BE2C (cell line): ENCODE measurements at regions not wholly inside any gene's neighbourhood (a gene's known extent, or its start where the extent isn't known, plus 50 kb on each side); places are given as distances from the start of the nearest gene placed in this dataset.

ENCODE experiments used
- DNase-seq: peaks from one replicate; pipeline ENCODE4 v3.0.0-alpha.2; 2020
- H3K27me3 ChIP-seq: fragments of 250-450 bp; sonication (Bioruptor Pico); 2 replicates; pipeline ENCODE4 v1.5.1; 2020; ENCODE audit warnings: mild to moderate bottlenecking
- H3K36me3 ChIP-seq: fragments of 250-450 bp; sonication (Bioruptor Pico); 2 replicates; pipeline ENCODE4 v1.5.1; 2020; ENCODE audit warnings: mild to moderate bottlenecking
- H3K4me1 ChIP-seq: fragments of 250-450 bp; sonication (Bioruptor Pico); 2 replicates; pipeline ENCODE4 v1.5.1; 2020
- H3K4me3 ChIP-seq: 2 replicates; pipeline ENCODE4 v1.5.1; 2011; ENCODE audit warnings: low read depth, low read length
- H3K9me3 ChIP-seq: fragments of 250-450 bp; sonication (Bioruptor Pico); 2 replicates; pipeline ENCODE4 v1.5.1; 2020
- TF ChIP-seq, protein P1 (sequence below): IDR thresholded peaks from 2 replicates; pipeline ENCODE4 v1.5.1; 2012; ENCODE audit warnings: mild to moderate bottlenecking, low read depth, low read length

DNA sequence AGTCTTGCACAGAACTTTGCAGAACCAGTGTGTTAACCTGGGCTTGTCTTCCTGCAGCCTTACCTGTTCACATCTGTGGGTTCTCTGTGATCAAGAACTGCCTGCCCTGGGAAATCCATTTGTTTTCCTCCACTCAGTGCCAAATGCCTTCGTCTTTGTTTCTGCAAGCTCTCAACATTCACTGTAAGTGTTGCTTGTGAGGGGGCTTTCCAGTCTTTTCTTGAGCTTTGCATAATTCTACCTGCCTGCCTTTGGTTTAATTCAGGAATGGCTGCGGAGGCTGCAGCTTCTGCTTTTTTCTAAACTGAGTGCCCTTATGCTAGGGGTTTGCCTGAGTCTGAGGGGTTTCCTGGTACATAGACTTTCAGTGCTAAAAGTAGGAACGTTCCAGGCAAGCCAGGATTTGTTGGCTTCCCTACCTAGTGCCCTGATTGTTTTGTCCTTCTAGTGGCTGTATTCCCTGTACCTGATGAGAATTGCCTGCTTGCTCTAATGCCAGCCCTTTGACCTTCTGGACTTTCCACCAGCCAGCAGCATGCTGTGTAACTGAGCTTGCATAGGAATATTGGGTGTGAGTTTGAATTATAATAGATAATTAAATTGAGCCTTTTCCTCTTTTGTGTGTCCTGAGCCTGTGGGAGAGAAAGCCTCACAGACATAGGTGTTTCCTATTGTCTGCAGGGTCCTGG is 96.6 kb upstream of the CLSTN2 start:
- TF ChIP-seq, protein P1, sequence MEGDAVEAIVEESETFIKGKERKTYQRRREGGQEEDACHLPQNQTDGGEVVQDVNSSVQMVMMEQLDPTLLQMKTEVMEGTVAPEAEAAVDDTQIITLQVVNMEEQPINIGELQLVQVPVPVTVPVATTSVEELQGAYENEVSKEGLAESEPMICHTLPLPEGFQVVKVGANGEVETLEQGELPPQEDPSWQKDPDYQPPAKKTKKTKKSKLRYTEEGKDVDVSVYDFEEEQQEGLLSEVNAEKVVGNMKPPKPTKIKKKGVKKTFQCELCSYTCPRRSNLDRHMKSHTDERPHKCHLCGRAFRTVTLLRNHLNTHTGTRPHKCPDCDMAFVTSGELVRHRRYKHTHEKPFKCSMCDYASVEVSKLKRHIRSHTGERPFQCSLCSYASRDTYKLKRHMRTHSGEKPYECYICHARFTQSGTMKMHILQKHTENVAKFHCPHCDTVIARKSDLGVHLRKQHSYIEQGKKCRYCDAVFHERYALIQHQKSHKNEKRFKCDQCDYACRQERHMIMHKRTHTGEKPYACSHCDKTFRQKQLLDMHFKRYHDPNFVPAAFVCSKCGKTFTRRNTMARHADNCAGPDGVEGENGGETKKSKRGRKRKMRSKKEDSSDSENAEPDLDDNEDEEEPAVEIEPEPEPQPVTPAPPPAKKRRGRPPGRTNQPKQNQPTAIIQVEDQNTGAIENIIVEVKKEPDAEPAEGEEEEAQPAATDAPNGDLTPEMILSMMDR = no peak
- Histone ChIP-seq H3K9me3 (no peaks in the 10 kb centered on the region), H3K27me3 (no peaks in the 10 kb centered on the region), H3K4me3 (no peak overlapping the region), H3K36me3 (no peaks in the 10 kb centered on the region), H3K4me1 (peaks cover 12% of the 10 kb centered on the region; the same call in 1 of the 2 replicates)
- no peak for DNase-seq

DNA sequence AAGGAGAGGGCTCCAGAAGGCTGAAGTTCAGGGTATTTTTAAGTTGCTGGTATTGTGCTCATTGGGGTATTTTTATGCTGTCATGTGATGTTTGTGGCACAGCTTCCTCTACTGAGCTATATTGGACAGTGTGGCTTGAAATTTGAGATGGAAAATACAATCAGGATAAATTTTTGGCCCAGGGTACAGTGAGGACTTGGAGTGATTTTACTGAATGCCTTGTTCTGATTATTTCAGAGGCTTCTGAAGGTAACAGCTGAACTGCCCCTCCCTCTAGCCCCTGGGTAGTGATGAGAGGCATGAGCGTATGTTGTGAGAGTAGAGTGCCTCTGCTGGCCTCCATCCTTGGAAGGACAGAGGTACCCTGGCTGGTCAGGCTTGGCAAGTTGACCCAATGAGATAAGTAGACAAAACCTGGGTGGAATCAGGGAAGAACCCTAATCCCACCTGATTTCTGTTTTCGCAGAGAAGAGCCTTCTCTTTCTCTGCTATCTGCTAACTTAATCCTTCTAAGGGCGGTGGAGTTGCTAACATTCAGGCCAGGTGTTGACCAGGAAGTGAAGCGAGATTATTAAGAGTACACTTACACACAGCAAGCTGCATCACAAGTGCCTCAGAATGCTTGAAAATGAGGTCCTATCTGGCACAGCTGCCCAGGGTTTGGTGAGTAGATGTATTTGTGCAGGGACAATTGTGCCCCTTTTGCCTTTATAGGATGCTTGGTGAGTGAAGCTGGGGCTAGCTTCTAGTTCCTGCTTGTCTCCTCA is 98.1 kb upstream of the CLSTN2 start:
- TF ChIP-seq, protein P1 = no peak
- DNase-seq = no peak
- Histone ChIP-seq H3K4me3 (no peak overlapping the region), H3K4me1 (peaks cover 12% of the 10 kb centered on the region; the same call in 1 of the 2 replicates), H3K36me3 (no peaks in the 10 kb centered on the region), H3K27me3 (no peaks in the 10 kb centered on the region), H3K9me3 (no peaks in the 10 kb centered on the region)

DNA sequence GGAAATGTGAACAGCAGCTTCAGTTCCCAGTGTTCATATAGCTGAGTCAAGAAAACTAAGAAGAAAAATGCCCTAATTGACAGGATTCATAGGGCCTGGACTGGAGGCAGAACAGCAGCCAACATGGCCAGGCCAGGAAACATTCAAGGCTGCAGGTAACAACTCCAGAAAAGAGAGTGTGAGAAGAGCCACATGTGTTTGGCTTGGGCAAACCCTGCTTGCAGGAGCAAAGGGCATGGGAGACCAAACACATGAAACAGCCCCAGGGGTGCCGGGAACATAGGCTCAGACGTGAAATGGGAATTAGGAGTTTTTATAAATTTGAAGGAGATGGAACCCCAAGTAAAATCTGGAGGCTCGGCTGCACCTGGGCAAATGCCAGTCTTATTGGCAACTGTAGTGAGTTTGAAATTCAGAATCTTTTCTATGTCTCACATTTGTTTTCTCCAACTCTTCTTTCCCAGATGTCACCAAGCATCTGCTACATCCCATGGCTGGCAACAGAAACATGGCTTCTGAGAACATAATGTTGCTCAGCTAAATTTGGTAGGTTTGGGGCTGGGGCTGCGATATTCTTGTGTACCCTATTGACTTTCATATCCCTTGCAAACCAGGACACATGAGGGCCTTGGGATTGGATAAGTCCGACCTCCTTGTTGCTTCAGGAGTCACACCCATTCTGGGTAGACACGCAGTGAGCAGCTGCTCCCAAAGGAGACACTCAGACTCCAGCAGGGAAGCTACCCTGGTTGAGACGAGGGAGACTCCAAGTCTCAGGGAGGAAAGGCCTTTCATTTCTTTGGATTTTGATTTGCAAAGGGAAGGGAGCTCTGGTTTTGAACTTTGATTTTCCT is 98.9 kb upstream of the CLSTN2 start:
- no peak for DNase-seq
- Histone ChIP-seq H3K27me3 (no peaks in the 10 kb centered on the region), H3K36me3 (no peaks in the 10 kb centered on the region), H3K4me1 (peaks cover 16% of the 10 kb centered on the region), H3K9me3 (no peaks in the 10 kb centered on the region), H3K4me3 (no peak overlapping the region)
- TF ChIP-seq, protein P1 = no peak

DNA sequence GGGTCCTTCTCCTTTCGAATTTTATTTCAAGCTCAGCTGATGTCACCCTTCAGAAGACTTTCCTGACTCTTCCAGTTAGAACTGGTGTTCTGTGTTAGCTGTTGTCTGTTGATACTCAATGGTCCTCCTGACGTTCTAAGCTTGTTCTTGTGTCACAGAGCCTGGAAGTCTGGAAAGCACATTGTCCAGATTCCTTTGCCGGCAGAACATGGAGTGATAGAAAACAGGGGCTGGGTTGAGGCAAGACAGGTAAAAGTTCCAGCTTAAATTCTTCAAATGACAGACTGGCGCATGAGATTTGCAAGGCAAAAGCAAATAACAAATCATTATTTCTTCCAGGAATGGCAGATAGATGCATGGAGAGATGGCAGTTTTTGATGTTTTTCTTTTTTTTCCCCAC is 102.0 kb upstream of the CLSTN2 start:
- H3K4me1 ChIP-seq = peaks cover 14% of the 10 kb centered on the region
- H3K36me3 ChIP-seq = no peaks in the 10 kb centered on the region
- no peaks in the 10 kb centered on the region for H3K27me3 ChIP-seq
- H3K4me3 ChIP-seq = no peak overlapping the region
- TF ChIP-seq, protein P1 = no peak
- H3K9me3 ChIP-seq = no peaks in the 10 kb centered on the region; the same call in 1 of the 2 replicates
- DNase-seq = no peak

DNA sequence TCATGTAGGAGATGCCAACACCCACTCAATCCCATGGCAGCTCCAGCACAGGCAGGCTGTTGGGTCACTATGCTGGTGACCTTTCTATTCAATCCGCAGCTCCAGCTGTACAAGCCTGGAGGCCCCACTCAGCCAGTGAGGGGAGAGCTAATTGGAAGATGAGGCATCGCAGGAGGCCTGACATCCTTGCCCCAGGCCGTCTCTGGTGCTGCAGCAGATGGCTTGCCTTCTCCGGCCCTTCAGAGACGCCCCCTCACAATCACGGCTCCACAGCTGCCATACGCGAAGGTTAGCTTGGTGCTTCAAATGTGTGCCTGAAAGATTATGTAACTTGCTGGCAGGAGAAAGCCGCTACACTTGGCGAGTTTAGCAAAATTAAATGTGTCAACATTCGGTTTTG is 104.2 kb upstream of the CLSTN2 start:
- TF ChIP-seq, protein P1 = no peak
- peaks cover 14% of the 10 kb centered on the region for H3K4me1 ChIP-seq
- DNase-seq = peak; percentile 94
- H3K9me3 ChIP-seq = no peaks in the 10 kb centered on the region; the same call in 1 of the 2 replicates
- no peak overlapping the region for H3K4me3 ChIP-seq
- no peaks in the 10 kb centered on the region for H3K27me3 ChIP-seq
- no peaks in the 10 kb centered on the region for H3K36me3 ChIP-seq
